ENCODE measurements at regions not wholly inside any gene's neighbourhood (a gene's known extent, or its start where the extent isn't known, plus 50 kb on each side); places are given as distances from the start of the nearest gene placed in this dataset.

DNA sequence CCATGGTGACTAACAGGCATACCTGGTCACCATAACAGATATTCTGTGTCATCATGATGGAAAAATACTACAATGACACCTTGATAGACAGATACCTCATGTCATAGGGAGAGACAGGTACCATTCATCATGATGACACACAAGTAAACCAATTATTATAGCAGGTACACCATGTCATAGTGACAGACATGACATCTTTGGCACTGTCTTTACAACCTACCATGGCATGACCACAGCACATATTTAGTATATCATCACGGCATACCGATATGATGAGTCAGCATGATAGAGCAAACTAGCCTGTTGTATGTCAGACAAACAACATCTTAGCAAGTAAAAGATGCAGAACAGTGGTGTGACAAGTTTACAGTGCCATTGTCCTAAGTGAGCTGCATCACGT is 101.3 kb upstream of the KLHL29 start:
- no peak for TF ChIP-seq POLR2A (IDR thresholded peaks at IDR 0.05)
- TF ChIP-seq, protein P1, sequence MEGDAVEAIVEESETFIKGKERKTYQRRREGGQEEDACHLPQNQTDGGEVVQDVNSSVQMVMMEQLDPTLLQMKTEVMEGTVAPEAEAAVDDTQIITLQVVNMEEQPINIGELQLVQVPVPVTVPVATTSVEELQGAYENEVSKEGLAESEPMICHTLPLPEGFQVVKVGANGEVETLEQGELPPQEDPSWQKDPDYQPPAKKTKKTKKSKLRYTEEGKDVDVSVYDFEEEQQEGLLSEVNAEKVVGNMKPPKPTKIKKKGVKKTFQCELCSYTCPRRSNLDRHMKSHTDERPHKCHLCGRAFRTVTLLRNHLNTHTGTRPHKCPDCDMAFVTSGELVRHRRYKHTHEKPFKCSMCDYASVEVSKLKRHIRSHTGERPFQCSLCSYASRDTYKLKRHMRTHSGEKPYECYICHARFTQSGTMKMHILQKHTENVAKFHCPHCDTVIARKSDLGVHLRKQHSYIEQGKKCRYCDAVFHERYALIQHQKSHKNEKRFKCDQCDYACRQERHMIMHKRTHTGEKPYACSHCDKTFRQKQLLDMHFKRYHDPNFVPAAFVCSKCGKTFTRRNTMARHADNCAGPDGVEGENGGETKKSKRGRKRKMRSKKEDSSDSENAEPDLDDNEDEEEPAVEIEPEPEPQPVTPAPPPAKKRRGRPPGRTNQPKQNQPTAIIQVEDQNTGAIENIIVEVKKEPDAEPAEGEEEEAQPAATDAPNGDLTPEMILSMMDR (IDR thresholded peaks at IDR 0.05): no peak
